ENCODE measurements at regions not wholly inside any gene's neighbourhood (a gene's known extent, or its start where the extent isn't known, plus 50 kb on each side); places are given as distances from the start of the nearest gene placed in this dataset.

DNA sequence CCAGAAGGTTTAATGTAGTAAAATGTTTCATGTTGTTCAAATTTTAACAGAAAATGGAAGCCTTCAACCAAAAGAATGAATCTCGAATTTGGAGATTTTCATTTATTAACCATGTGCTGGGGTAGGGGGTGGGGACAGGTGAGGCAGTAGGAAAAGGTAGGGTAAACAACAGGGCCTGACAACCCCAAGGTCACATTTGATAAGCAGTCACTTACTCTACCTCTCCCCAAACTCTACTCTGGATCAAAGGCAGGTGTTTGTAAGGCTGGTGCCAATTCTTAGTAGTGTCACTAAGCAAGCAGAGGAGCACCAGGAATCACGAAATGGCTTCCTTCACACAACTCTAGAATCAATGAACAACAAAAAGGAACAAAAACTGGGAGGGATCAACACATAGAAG lies 138.0 kb downstream of the ZFAND4 start:
- Histone ChIP-seq H2AFZ (ENCODE audit: low read length) (no peak overlapping the region), H4K5ac (ENCODE audit: insufficient read length, low read depth, low read length) (no peak overlapping the region), H3K4ac (ENCODE audit: low read depth, low read length) (no peak overlapping the region), H2BK20ac (ENCODE audit: low read depth, low read length, poor library complexity, severe bottlenecking) (no peak overlapping the region), H3K27me3 (ENCODE audit: insufficient read depth, low read length) (no peaks in the 10 kb centered on the region), H4K20me1 (ENCODE audit: control insufficient read depth, insufficient read depth, insufficient read length) (no peaks in the 10 kb centered on the region), H2BK12ac (ENCODE audit: insufficient read length, low read depth, low read length) (no peak overlapping the region), H4K91ac (ENCODE audit: insufficient read length, low read depth, low read length) (no peak overlapping the region), H3K79me1 (ENCODE audit: insufficient read depth, low read depth, low read length, poor library complexity, severe bottlenecking) (no peaks in the 10 kb centered on the region), H3K79me2 (ENCODE audit: insufficient read depth, low read length) (no peaks in the 10 kb centered on the region), H3K18ac (ENCODE audit: insufficient read length, low read depth, low read length) (no peak overlapping the region), H3K4me1 (ENCODE audit: insufficient read depth, low read length) (no peaks in the 10 kb centered on the region), H2BK15ac (ENCODE audit: low read depth, low read length) (no peak overlapping the region), H3K9me3 (ENCODE audit: control insufficient read depth, low read depth, low read length) (no peaks in the 10 kb centered on the region), H3K9ac (ENCODE audit: extremely low read depth, insufficient read length, low read length) (no peak overlapping the region), H2AK5ac (ENCODE audit: insufficient read length, low read length) (no peak overlapping the region), H2BK120ac (ENCODE audit: low read depth, low read length, poor library complexity, severe bottlenecking) (no peak overlapping the region), H3K56ac (ENCODE audit: insufficient read length, low read depth, low read length) (no peak overlapping the region), H3K14ac (ENCODE audit: insufficient read depth, low read length) (no peak overlapping the region), H3K27ac (ENCODE audit: insufficient read length, low read depth, low read length) (no peak overlapping the region), H2BK5ac (ENCODE audit: insufficient read length, low read length) (no peak overlapping the region), H4K8ac (replicated peaks; ENCODE audit: insufficient read length, low read depth, low read length) (no peak overlapping the region), H3K23ac (ENCODE audit: insufficient read length, low read depth, low read length) (no peak overlapping the region), H3K23me2 (ENCODE audit: insufficient read length, low read depth, low read length, poor library complexity, severe bottlenecking) (no peaks in the 10 kb centered on the region), H3T11ph (ENCODE audit: low read length) (no peak overlapping the region), H3K4me2 (ENCODE audit: insufficient read depth, insufficient read length, low read length) (no peak overlapping the region)
- H3K36me3 Mint-ChIP-seq (ENCODE audit: insufficient read depth in 1 of 3, low read depth in 3 of 3): no peaks in the 10 kb centered on the region
- DNase-seq: no peak
- H3K4me3 Mint-ChIP-seq: no peak overlapping the region
- no peaks in the 10 kb centered on the region for H3K4me1 Mint-ChIP-seq
- no peaks in the 10 kb centered on the region for H3K9me3 Mint-ChIP-seq
- H3K27ac Mint-ChIP-seq: no peak overlapping the region
- no peaks in the 10 kb centered on the region for H3K27me3 Mint-ChIP-seq (ENCODE audit: low read depth)
- TF ChIP-seq, protein P1, sequence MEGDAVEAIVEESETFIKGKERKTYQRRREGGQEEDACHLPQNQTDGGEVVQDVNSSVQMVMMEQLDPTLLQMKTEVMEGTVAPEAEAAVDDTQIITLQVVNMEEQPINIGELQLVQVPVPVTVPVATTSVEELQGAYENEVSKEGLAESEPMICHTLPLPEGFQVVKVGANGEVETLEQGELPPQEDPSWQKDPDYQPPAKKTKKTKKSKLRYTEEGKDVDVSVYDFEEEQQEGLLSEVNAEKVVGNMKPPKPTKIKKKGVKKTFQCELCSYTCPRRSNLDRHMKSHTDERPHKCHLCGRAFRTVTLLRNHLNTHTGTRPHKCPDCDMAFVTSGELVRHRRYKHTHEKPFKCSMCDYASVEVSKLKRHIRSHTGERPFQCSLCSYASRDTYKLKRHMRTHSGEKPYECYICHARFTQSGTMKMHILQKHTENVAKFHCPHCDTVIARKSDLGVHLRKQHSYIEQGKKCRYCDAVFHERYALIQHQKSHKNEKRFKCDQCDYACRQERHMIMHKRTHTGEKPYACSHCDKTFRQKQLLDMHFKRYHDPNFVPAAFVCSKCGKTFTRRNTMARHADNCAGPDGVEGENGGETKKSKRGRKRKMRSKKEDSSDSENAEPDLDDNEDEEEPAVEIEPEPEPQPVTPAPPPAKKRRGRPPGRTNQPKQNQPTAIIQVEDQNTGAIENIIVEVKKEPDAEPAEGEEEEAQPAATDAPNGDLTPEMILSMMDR (conservative IDR thresholded peaks at IDR 0.05): no peak
- no CpG with 5 or more reads among the region's 2 CpGs for WGBS (ENCODE audit: extremely low coverage, insufficient read length, low lambda C conversion rate)
